Urinary bladder (tissue), 3 donors: ENCODE measurements at regions not wholly inside any gene's neighbourhood (a gene's known extent, or its start where the extent isn't known, plus 50 kb on each side); places are given as distances from the start of the nearest gene placed in this dataset.

Experiments
- DNase-seq: peaks from one replicate; pipeline ENCODE4 v3.0.0-alpha.2; 2015; ENCODE audit errors: extremely low spot score
- H3K27ac ChIP-seq: one replicate; pipeline ENCODE4 v1.5.1; 2013; ENCODE audit warnings: low read depth, mild to moderate bottlenecking, moderate library complexity
- H3K36me3 ChIP-seq: one replicate; pipeline ENCODE4 v1.6.1; 2013; ENCODE audit warnings: mild to moderate bottlenecking, moderate library complexity; ENCODE audit not compliant: insufficient read depth
- H3K4me1 ChIP-seq: one replicate; pipeline ENCODE4 v1.6.1; 2013; ENCODE audit warnings: mild to moderate bottlenecking, moderate library complexity; ENCODE audit not compliant: insufficient read depth
- H3K4me3 ChIP-seq: one replicate; pipeline ENCODE4 v1.5.1; 2013; ENCODE audit warnings: low read depth, low read length
- WGBS: extraction: QIAGEN DNeasy Blood & Tissue Kit; methylation state at CpG from one replicate; pipeline ENCODE4 v1.1.7; 2013; 5-methylcytosine and 5-hydroxymethylcytosine counted together
- donor health status: healthy with polysubstance abuse.
- donor health status: healthy.

- 85% methylated on average over 8 of the region's 8 CpGs for WGBS
- H3K27ac ChIP-seq: no peak overlapping the region
- no peak overlapping the region for H3K4me3 ChIP-seq
- no peaks in the 10 kb centered on the region for H3K36me3 ChIP-seq
- no peak for DNase-seq
- no peaks in the 10 kb centered on the region for H3K4me1 ChIP-seq
Measured at GRCh38 chr10:47225219-47225927, 74.6 kb upstream of the GDF10 start.

DNA sequence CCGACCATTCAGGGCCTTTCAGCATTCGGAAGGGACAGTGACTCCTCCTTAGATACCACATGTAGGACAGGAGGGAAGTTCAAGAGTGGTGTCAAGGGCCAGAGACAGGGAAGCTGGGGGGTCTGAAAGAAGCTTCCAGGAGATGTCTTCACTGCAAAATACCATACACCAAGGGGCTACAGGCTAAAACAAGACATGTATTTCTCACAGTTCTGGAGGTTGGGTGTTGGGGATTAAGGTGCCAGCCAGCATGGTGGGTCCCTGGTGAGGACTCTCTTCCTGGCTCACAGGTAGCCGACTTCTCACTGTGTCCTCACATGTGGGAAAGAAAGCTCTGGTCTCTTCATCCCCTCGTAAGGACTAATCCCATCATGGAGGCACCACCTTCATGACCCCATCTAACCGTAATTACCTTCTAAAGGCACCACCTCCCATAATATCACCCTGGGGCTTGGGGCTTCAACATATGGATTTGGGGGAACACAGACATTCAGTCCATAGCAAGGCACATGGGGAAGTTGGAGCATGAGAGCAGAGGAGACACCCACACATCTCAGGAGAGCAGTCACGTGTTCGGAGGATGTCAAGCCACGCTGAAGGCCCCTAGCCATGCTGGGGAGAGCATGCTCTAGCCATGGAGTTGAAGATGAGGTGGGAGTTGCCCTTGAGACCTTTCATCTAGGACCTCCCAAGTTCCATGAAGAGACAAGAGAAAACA lies 73.9 kb upstream of the GDF10 start:
- no peak for DNase-seq
- Histone ChIP-seq H3K36me3 (no peaks in the 10 kb centered on the region), H3K4me1 (no peaks in the 10 kb centered on the region), H3K4me3 (no peak overlapping the region), H3K27ac (no peak overlapping the region)
- WGBS: 95% methylated on average over 8 of the region's 8 CpGs

DNA sequence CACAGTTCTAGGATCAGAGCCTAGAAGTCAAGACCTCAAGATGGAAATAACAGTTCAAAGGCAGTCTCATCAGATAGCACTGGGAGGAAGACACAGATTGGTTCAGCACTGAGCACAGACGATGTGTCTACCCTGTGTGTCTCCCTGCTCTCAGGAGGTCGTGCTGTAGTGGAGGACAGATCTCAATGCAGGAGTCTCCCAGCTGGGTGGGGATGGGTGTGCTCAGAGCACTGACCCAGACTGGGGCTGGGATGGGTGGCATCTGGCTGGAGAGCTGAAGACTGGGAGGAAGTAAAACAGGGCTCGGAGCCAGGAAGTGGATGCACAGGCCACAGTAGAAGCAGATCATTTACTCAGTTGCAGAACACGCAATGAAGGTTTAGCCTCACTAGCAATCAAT lies 69.5 kb upstream of the GDF10 start:
- WGBS: 68% methylated on average over 4 of the region's 4 CpGs
- Histone ChIP-seq H3K27ac (no peak overlapping the region), H3K4me3 (no peak overlapping the region), H3K36me3 (no peaks in the 10 kb centered on the region), H3K4me1 (no peaks in the 10 kb centered on the region)
- no peak for DNase-seq

DNA sequence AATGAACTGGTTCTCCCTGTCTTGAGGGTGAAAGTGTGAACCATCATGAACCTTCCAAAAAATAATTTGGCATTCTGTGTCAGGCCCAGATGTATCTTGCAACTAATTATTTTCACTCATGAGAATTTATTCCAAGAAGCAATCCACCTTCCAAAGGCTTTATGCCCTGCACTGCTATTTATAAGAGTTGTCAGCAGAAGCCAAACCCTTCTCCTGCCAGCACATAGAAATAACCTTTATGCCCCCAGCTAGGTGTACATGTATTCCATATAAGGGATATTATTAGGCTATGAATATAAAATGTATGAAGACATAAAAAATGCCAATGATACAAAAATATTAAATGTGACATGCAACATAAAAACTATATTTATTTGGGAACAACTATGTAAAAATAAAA lies 69.0 kb upstream of the GDF10 start:
- no peak for DNase-seq
- Histone ChIP-seq H3K36me3 (no peaks in the 10 kb centered on the region), H3K4me3 (no peak overlapping the region), H3K4me1 (no peaks in the 10 kb centered on the region), H3K27ac (no peak overlapping the region)

GRCh38 chr10:47231414-47231813 lies 68.6 kb upstream of the GDF10 start:
- 76% methylated on average over 2 of the region's 2 CpGs for WGBS
- DNase-seq: no peak
- Histone ChIP-seq H3K27ac (no peak overlapping the region), H3K4me1 (no peaks in the 10 kb centered on the region), H3K4me3 (no peak overlapping the region), H3K36me3 (no peaks in the 10 kb centered on the region)

- no peaks in the 10 kb centered on the region for H3K36me3 ChIP-seq
- no peak overlapping the region for H3K4me3 ChIP-seq
- no peak overlapping the region for H3K27ac ChIP-seq
- H3K4me1 ChIP-seq: no peaks in the 10 kb centered on the region
- no peak for DNase-seq
Measured at GRCh38 chr10:47233631-47234030, 66.4 kb upstream of the GDF10 start.

- H3K27ac ChIP-seq: no peak overlapping the region
- no peak for DNase-seq
- no peaks in the 10 kb centered on the region for H3K4me1 ChIP-seq
- WGBS: 61% methylated on average over 1 of the region's 1 CpG
- no peak overlapping the region for H3K4me3 ChIP-seq
- no peaks in the 10 kb centered on the region for H3K36me3 ChIP-seq
Measured at GRCh38 chr10:47235484-47235883, 64.5 kb upstream of the GDF10 start.

DNA sequence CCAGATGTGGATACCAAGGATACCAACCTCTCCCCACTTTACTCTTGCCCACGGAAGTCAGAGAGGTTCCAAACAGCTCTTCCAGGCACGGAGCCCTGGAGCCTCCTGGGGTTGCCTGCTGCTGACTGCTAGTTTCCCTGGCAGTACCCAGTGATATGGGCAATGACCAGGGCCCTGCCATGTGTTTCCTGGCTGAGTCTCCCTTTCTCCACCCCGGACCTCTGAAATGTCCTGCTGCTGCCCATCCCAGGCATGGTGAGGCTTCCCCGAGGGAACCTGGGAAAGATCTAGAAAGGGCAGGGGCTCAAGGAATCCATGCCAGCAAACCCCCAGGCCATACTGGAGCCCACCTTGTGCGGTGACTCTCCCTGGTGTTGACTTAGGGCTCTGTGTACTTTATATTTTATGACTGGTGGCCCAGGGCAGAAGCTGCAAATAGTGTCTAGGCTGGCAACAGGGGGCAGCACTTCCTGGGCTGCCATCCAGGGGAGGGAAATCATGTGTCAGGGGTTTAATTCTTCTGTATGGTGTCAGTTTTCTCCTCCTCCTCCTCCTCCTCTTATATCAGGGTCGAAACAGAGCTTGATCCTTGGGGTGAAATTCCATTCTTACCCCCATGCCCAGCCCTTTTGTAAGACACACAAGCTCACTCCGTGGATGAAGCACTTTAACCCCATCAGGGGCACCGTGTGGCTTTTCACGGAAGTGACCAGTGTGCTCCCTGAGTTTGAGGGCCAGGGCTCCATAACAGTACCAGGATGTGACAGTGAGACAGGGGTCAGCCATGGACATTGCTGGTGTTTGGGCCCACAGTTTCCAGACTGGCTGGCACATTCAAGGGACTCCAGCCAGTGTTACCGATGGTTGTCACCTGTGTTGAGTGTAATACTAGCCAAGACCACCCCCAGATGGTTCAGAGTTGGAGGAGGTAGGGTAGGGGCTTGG lies 62.4 kb upstream of the GDF10 start:
- no peak overlapping the region for H3K27ac ChIP-seq
- no peak overlapping the region for H3K4me3 ChIP-seq
- WGBS: 80% methylated on average over 10 of the region's 10 CpGs
- H3K4me1 ChIP-seq: no peaks in the 10 kb centered on the region
- DNase-seq: no peak
- H3K36me3 ChIP-seq: no peaks in the 10 kb centered on the region

DNA sequence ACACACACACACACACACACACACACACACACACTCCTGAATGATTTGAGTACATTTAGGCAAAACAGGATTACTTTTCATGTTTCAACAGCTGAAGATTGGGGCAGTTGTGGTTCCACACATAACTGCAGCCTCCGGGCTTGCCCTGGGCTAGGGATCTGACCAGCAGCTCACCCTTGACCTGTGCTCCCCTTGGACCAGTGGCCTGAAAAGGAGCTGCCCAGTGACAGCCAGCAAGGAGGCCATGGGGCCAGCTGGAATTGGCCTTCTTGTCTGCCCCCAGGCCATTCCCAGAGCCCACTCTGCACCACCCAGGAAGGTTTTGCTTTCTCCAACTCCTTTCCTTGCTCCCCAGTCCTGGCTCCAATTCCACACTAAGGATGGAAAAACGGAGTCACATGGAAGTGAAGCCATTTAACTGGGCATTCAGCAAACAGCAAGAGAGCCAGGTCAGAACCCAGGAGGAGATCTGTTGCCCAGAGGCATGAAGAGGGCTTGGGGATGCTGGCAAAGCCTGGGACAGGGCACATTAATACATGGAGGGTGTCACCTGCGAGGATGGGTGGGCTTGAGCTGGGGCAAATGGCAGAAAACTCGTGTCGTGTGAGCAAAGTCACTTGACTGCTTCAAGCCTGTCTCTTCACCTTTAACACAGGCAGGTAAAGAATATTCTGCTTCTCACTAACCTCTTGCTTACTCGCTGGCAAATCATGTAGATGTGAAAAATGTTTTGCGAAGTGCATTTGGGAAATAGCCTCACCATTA lies 61.5 kb upstream of the GDF10 start:
- DNase-seq: no peak
- Histone ChIP-seq H3K4me1 (no peaks in the 10 kb centered on the region), H3K4me3 (no peak overlapping the region), H3K36me3 (no peaks in the 10 kb centered on the region), H3K27ac (no peak overlapping the region)
- 92% methylated on average over 7 of the region's 7 CpGs for WGBS

DNA sequence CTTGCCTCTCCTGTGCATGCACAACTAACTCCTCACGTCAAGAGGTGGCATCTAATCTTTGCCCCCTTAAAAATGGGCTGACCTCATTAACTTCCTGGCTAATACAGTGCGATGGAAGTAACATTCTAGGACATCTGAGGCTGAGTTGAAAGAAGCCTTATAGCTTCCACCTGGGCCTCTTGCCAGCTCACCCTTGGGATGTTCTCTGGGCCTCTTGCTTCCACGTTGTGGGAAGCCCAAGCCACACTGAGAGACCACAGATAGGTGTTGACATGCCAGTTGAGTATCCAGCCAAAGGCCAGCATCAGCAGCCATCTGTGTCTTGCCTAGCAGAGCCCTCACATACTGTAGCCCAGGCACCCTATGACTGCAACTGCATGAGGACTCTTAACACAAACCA lies 60.8 kb upstream of the GDF10 start:
- no peak for DNase-seq
- H3K4me1 ChIP-seq: no peaks in the 10 kb centered on the region
- WGBS: 70% methylated on average over 3 of the region's 3 CpGs
- H3K4me3 ChIP-seq: no peak overlapping the region
- no peaks in the 10 kb centered on the region for H3K36me3 ChIP-seq
- H3K27ac ChIP-seq: no peak overlapping the region

- H3K4me3 ChIP-seq: no peak overlapping the region
Measured at GRCh38 chr10:47240173-47240572, 59.8 kb upstream of the GDF10 start.

DNA sequence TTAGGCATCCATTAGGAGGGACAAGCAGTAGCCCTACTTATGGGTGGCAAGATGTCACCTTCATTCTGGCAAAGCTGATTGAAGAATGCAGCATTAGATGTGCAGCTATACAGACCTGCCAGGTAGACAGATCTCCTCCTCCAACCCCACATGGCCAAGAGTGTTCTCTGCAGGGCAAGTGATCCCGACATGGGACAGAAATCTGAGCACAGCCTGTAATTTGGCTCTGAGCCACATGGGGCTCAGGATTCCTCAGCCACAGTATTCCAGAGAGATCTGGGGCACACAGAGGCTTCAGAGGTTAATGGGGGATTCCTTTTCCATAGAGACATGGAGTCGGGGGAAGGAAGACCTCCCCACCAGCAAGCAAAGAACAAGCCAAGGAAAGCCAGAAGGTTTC lies 58.7 kb upstream of the GDF10 start:
- H3K4me1 ChIP-seq: no peaks in the 10 kb centered on the region
- no peak overlapping the region for H3K27ac ChIP-seq
- 63% methylated on average over 2 of the region's 2 CpGs for WGBS
- no peak for DNase-seq
- no peaks in the 10 kb centered on the region for H3K36me3 ChIP-seq
- H3K4me3 ChIP-seq: no peak overlapping the region

More at GRCh38 chr10:47240173-47240572, 59.8 kb upstream of the GDF10 start:
- no peaks in the 10 kb centered on the region for H3K4me1 ChIP-seq
- no peak overlapping the region for H3K27ac ChIP-seq
- no peaks in the 10 kb centered on the region for H3K36me3 ChIP-seq
- WGBS: 94% methylated on average over 1 of the region's 1 CpG
- no peak for DNase-seq
